Body of pancreas (tissue), 4 donors: ENCODE measurements at regions not wholly inside any gene's neighbourhood (a gene's known extent, or its start where the extent isn't known, plus 50 kb on each side); places are given as distances from the start of the nearest gene placed in this dataset.

ENCODE experiments used
- CTCF ChIP-seq, 7 experiments: fragments of 450-650 bp in 4 of 7; fragments of 200-600 bp in 3 of 7; sonication (generic) in 3 of 7; IDR thresholded peaks; one replicate each; pipeline ENCODE4 v1.5.1; 2016 to 2019; ENCODE audit warnings: antibody characterized with exemption in 7 of 7
- POLR2A ChIP-seq, 3 donors: fragments of 450-650 bp; IDR thresholded peaks; one replicate each; pipeline ENCODE4 v1.6.1; 2016; ENCODE audit warnings: antibody characterized with exemption in 3 of 3, mild to moderate bottlenecking in 2 of 3

- TF ChIP-seq POLR2A (IDR thresholded peaks at IDR 0.05), result no peak
- no peak for TF ChIP-seq CTCF (IDR thresholded peaks at IDR 0.05)
Measured at GRCh38 chr2:126302043-126302442, 353.9 kb upstream of the GYPC start.
